COLO829 (cell line): ENCODE measurements at regions not wholly inside any gene's neighbourhood (a gene's known extent, or its start where the extent isn't known, plus 50 kb on each side); places are given as distances from the start of the nearest gene placed in this dataset.

Experiments used
- DNase-seq: peaks from one replicate; pipeline ENCODE4 v3.0.0; 2012; ENCODE audit warnings: low spot score

DNA sequence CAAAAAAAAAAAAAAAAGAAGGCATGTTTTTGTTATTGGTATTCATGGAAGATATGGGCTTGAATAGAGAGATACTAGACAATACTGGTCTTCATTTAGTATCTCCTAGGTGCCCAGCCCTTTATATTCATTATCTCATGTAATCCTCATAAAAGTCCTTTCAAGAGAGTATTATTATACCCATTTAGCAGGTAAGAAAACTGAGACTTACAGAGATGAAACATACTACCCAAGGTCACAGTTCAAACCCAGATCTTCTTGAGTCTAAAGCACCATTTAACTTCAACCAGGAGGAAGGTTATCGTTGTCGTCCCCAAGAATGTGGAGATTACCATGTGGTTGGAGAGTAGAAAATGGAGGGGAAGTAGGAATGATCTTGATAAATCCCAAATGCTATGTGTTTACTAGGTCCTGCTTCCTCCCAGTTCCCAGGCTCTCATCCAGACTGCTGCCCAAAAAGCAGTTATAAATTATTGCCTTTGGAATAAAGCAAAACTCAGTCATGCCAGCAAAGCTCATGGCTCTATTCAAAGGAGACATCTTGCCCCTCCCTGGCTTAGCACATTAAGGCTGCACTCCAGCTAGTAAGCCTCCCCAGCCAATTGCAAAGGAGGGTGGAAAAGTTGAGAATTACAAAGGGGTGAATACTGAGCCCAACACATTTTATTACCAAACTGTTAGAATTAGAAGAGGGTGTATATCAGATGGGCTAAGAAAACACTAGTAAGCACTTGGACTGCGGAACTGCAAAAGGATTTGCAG, 163.9 kb downstream of the PIK3R1 start:
- no peak for DNase-seq

DNA sequence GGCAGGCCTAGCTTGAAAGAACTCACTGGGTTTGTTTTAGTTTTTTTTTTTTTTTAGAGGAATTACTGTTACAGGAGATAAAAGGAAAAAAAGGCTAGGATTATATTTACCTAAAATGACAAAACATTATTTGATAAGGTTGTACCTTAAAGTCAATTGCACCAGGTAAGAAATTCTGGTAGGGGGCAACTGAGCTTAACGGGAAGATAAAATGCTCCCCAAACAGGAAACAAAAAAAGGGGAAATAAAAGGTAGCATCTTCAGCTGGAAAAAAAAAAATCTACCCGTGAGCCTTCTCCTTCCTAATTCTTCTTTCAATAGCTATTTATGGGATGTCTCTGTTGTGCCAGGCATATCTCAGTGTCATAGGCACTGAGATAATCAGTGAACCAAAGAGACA, 164.5 kb downstream of the PIK3R1 start:
- DNase-seq, result no peak

- DNase-seq, result no peak
Measured at GRCh38 chr5:68381060-68381459, 165.5 kb downstream of the PIK3R1 start.

GRCh38 chr5:68381909-68382308, 166.4 kb downstream of the PIK3R1 start:
- no peak for DNase-seq

DNA sequence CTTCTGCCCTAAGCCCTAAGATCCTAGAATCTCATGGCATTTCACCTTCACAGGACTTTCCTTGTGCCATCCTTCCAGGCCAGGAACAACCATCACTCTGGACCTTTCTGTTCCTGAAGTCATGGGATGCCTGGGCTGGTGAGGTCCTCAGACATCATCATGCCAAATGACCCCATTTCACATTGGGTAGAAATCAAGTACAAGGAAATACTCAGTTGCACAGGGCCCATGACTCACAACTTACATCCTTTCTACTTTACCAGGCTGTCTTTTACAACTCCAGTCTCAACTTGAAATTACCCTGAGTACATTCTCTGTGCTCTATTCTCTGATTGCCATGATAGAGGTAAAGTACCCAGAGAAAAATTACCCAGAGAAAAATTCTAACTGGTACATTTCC, 167.1 kb downstream of the PIK3R1 start:
- DNase-seq, result no peak

GRCh38 chr5:68383888-68384310, 168.3 kb downstream of the PIK3R1 start:
- DNase-seq, result no peak

DNA sequence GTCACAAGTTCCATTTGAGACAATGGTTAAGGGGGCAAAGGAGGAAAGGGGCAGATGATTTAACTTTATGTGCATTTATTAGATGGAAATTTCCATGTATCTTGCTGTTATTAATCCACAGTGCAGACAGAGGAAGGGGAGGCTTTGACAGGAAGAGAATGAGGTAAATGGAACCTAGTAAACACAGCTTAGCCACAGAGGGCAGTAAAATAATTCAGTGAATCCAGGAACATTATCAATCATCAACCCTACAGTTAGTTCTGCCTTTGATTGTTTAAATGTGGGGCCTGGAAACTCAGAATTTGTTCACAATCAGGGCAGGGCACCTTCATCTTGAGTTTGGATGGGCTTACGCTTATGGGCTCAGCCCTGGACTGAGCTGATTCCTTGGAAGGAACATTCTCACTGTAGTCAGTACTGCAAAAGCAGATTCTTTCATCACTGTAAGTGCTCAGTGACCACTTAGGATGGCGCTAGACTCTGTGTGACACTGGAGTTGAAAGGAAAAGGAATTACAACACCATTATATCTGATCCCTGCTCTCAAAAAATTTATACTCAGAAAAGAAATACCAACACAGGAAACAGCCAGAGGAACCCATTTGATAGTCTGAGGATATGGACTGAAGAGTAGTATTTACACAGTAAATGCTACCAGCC, 169.5 kb downstream of the PIK3R1 start:
- no peak for DNase-seq

DNA sequence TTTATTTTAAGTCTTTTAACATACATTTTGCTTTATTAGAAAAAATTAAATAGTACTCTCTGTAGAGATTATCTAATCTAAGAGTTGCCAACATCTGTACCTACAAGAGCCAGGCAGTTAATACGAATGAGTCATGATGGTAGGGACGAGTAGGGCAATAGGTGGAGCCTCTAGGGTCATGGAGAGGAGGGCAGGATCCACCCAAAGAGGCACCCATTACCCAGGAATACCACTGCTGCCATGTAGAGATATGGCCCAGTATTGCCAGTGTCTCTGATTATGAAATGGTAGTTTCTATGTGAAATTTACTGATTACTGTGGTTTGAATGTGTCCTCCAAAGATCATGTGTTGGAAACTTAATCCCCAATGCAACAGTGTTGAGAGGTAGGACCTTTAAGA, 170.4 kb downstream of the PIK3R1 start:
- DNase-seq, result no peak

DNA sequence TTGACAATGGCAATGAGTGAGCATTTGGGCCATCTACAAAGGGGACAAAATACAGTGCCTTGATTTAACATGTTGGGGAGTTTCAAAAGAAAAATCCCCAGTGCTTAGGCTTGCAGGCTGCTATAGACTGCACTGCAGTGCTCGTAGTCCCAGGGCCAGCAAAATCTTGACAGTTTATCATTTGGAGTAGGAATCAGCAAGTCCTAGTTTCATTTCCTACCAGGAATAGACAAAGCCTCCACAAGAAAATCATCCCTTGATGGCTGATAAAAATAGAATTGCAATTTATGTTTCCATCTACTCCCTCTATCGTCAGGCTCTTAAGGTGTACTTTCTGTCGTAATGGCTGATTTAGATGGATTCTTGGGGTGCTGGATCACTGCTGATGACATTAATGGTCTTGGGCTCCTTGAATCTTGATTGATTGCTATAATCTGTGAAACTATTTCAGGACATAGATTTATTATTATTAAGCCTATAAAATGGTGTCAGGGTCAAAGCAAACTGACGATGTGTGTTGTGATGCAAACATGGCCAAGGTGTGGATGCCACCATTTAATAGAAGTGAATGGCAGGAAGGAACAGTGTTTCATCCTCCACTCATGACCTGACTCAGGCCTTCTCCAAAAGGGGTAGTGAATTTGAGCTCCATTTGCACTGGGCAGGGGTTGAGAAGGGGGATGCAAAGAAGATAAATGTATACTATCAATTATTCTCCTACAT, 171.7 kb downstream of the PIK3R1 start:
- DNase-seq, result no peak

GRCh38 chr5:68389618-68390017, 174.1 kb downstream of the PIK3R1 start:
- no peak for DNase-seq

- no peak for DNase-seq
Measured at GRCh38 chr5:68392617-68393016, 177.1 kb downstream of the PIK3R1 start.

DNA sequence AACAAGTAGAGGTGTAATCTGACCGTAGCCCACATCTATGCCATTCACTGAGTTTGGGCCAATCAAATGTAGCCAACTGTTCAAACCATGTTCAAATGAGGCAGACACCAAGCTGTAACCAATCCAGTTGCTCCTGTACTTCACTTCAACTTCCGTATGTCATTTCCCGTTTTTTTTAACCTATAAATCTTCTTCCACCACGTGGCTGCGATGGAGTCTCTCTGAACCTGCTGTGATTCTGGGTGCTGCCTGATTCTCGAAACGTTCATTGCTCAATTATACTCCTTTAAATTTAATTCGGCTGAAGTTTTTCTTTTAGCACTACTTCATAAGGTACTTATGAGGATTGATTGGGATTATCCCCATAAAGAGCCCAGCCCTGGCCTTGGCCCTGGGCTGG, 179.7 kb downstream of the PIK3R1 start:
- DNase-seq, result no peak

- DNase-seq, result no peak
Measured at GRCh38 chr5:68395926-68396511, 180.5 kb downstream of the PIK3R1 start.

DNA sequence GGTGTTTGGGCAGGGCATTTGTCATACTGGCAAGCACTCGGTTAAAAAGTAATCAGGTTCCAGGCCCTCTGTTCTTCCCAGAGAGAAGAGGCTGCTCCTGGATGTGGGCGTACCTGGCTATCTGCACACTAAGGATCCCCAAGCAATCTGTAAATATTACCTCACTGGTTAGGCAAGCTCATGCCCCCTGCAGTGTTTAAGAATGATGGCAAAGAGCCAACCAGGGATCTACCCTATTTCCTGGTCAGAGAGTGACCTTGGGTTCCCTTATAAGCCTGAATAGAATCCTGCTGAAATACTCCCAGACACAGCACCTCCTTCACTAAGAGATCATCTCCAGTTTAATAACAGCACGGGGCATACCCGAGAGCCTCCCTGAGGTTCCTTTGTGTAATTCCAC, 181.2 kb downstream of the PIK3R1 start:
- DNase-seq, result no peak

- DNase-seq, result no peak
Measured at GRCh38 chr5:68398146-68398812, 182.7 kb downstream of the PIK3R1 start.

DNA sequence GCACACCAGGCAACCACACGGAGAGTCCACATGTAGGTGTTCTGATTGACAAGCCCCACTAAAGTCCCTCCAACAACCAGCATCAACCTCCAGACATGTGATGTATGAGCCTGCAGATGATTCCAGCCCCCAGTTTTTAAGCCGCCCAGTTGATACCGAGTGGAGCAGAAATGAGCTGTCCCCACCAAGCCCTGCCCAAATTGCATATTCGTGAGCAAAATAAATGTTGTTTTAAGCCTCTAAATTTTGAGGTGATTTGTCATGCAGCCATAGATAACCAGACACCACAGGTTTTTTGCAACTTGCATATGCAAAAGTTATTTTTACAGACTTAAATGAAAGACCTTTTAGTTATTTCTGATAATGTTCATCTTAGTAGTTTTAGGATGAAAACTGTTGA, 187.7 kb downstream of the PIK3R1 start:
- no peak for DNase-seq

DNA sequence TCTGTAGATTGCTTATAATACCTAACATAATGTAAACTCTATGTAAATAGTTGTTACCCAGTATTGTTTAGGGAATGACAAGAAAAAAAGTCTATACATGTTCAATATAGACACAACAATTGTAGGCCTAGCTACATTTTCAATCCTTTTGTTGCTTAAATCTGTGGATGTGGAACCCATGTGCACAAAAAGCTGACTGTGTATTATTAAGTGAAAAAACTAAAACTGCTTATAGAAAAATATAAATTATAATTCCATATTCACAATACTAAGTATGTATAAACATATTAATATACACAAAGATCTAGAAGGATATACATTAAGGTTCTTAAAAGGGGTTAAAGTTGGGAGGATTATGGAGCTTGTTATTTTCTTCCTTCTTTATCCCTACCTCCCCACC, 188.7 kb downstream of the PIK3R1 start:
- DNase-seq, result no peak

GRCh38 chr5:68405026-68405684, 189.6 kb downstream of the PIK3R1 start:
- DNase-seq, result no peak

DNA sequence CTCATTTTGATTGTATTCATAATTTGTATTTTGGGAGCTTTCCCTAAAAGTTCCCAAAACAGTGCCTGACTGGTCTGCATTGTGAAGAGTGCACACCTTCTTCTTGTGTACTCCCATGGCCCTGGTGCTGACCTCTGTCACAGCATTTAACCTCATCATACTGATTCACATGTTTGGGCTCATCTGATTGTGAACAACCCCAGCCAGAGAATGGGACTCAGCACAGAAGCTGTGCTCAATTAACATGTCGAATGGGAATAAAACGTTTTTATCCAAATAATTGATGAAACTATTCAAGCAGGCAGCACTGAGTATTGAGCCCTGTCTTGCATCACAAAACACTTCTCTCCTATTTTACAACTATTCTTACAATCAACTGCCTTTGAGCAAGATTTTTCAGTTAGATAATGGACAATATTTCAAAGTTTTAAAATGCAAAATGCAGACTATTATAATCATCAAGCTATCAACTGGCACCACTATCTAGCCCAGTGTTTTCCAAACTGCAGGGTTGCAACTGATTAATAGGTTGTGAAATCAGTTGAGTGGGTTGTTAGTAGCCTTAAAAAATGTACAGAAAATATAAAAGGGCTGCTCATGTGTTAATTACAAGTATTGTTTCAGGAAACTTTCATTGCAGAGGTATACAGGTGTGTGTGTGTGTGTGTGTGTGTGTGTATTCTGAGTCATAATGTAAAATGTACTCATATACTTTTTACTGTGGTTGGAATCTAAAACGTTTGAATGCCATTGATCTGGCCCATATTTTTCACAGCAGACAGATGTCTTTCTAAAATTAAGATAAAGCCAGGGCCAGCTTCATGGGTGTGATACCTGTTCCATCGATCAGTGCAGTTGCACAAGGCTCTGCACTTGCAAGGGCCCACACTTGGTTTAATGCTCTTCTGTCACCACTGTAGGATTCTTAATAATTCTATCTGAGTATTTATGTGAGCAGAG, 190.5 kb downstream of the PIK3R1 start:
- DNase-seq, result no peak

GRCh38 chr5:68406767-68407241, 191.2 kb downstream of the PIK3R1 start:
- DNase-seq, result no peak
